ENCODE measurements at regions not wholly inside any gene's neighbourhood (a gene's known extent, or its start where the extent isn't known, plus 50 kb on each side); places are given as distances from the start of the nearest gene placed in this dataset.

GRCh38 chr13:55302568-55302967, 1838.2 kb upstream of the PRR20A start:
- TF ChIP-seq FOS (IDR thresholded peaks at IDR 0.05; ENCODE audit: borderline replicate concordance, insufficient read depth, low read length) (no peak), JUN (IDR thresholded peaks at IDR 0.05; ENCODE audit: borderline replicate concordance, insufficient read depth, insufficient read length, low read depth) (no peak), MAX (IDR thresholded peaks at IDR 0.05; ENCODE audit: insufficient read depth, insufficient read length) (no peak), POLR2AphosphoS5 (IDR thresholded peaks at IDR 0.05; ENCODE audit: insufficient read depth, low read depth, low read length) (no peak), GATA2 (IDR thresholded peaks at IDR 0.05; ENCODE audit: insufficient read depth, insufficient read length, low read depth, low read length) (no peak), CTCF (IDR thresholded peaks at IDR 0.05; ENCODE audit: extremely low read depth in 1 of 2, insufficient read depth in 1 of 2, low read depth in 1 of 2, low read length in 2 of 2) (no peak), MYC (IDR thresholded peaks at IDR 0.05; ENCODE audit: low read depth, low read length) (no peak), EZH2 (IDR thresholded peaks at IDR 0.05; ENCODE audit: borderline replicate concordance, low read depth, low read length, severe bottlenecking) (no peak), POLR2A (IDR thresholded peaks at IDR 0.05; ENCODE audit: low read depth, low read length) (no peak)
- no peak overlapping the region for H3K9ac ChIP-seq (replicated peaks; ENCODE audit: extremely low read depth, insufficient read depth, low read length)
- no peak overlapping the region for H2AFZ ChIP-seq (ENCODE audit: low read depth, low read length)
- H3K4me3 ChIP-seq (replicated peaks in 1 of 3; ENCODE audit: insufficient read depth in 1 of 3, low read depth in 1 of 3, low read length in 3 of 3) = no peak overlapping the region
- no peaks in the 10 kb centered on the region for H3K9me1 ChIP-seq (replicated peaks; ENCODE audit: control insufficient read depth, extremely low read depth, insufficient read depth, low read length)
- no peaks in the 10 kb centered on the region for H3K4me1 ChIP-seq (ENCODE audit: control insufficient read depth, extremely low read depth, insufficient read depth, low read length)
- no peak for FAIRE-seq
- ChIA-PET CTCF (no interaction called here), POLR2A (no interaction called here)
- no peak for DNase-seq (ENCODE audit: low read depth, low spot score)
- no peak overlapping the region for H3K27ac ChIP-seq (ENCODE audit: insufficient read depth, low read depth, low read length)
- H3K27me3 ChIP-seq (ENCODE audit: control insufficient read depth in 2 of 2, insufficient read depth in 2 of 2, low read length in 2 of 2) = no peaks in the 10 kb centered on the region
- no TSS peak for BruUV-seq (replicated peaks)
- no peak overlapping the region for H3K4me2 ChIP-seq (ENCODE audit: insufficient read depth, low read length)
- dilution Hi-C loops (cut with MboI; ENCODE audit: extremely low pct_ligation_motif_present, low sequenced_read_pairs) (no loop called here), intact Hi-C loops (cut with micrococcal nuclease) (no loop called here)
- H3K79me2 ChIP-seq (ENCODE audit: control insufficient read depth, insufficient read depth, low read length) = no peaks in the 10 kb centered on the region
- peaks cover 3% of the 10 kb centered on the region for H3K9me3 ChIP-seq (replicated peaks; ENCODE audit: control insufficient read depth, insufficient read depth, low read length)
- H4K20me1 ChIP-seq (replicated peaks; ENCODE audit: control insufficient read depth, extremely low read depth, insufficient read depth, low read length) = no peaks in the 10 kb centered on the region
- no peaks in the 10 kb centered on the region for H3K36me3 ChIP-seq (ENCODE audit: control insufficient read depth in 2 of 2, extremely low read depth in 1 of 2, insufficient read depth in 2 of 2, low read length in 2 of 2)
